ENCODE measurements at regions not wholly inside any gene's neighbourhood (a gene's known extent, or its start where the extent isn't known, plus 50 kb on each side); places are given as distances from the start of the nearest gene placed in this dataset.
"Not testable (repeated sequence)": the region's sequence is repeated elsewhere in the genome, so short reads cannot be mapped to it uniquely, and the experiment has no call there.

- TF ChIP-seq ZNF296 (CRISPR knock-in tag; conservative IDR thresholded peaks at IDR 0.05) (no peak), SCMH1 (CRISPR knock-in tag; IDR thresholded peaks at IDR 0.05; ENCODE audit: borderline replicate concordance) (no peak), TOE1 (CRISPR knock-in tag; IDR thresholded peaks at IDR 0.05) (no peak), RBFOX2 (IDR thresholded peaks at IDR 0.05; ENCODE audit: low read depth, low read length) (no peak), LBX2 (CRISPR knock-in tag; IDR thresholded peaks at IDR 0.05; ENCODE audit: borderline replicate concordance) (no peak), POLR2A (IDR thresholded peaks at IDR 0.05; ENCODE audit: insufficient read depth in 1 of 2, low read depth in 2 of 2, low read length in 2 of 2) (no peak), CSRNP2 (CRISPR knock-in tag; conservative IDR thresholded peaks at IDR 0.05; ENCODE audit: low read depth) (no peak), ZNF143 (CRISPR knock-in tag; IDR thresholded peaks at IDR 0.05) (no peak), ZNF749 (CRISPR knock-in tag; IDR thresholded peaks at IDR 0.05; ENCODE audit: borderline replicate concordance) (no peak)
These were observed 154.0 kb upstream of the TSC22D1 start (continued) for GRCh38 chr13:44730099-44730498.

GRCh38 chr13:44727591-44727990, 151.5 kb upstream of the TSC22D1 start:
- FAIRE-seq; H3K36me3 ChIP-seq (replicated peaks in 1 of 2; ENCODE audit: control insufficient read depth in 1 of 2, insufficient read depth in 2 of 2, low read length in 2 of 2); H4K20me1 ChIP-seq (ENCODE audit: insufficient read depth, low read length); H2AFZ ChIP-seq (ENCODE audit: low read length); POLR2A ChIA-PET; CTCF ChIA-PET (ENCODE audit: low intra/inter-chr PET ratio, low total read pairs); BruUV-seq (replicated peaks); DNase-seq (ENCODE audit: low spot score); ATAC-seq; intact Hi-C loops (cut with micrococcal nuclease; ENCODE audit: unreplicated experiment); H3K4me2 ChIP-seq (ENCODE audit: low read depth, low read length); H3K27me3 ChIP-seq (ENCODE audit: control insufficient read depth in 1 of 2, insufficient read depth in 2 of 2, low read length in 2 of 2); in situ Hi-C loops (cut with HindIII; ENCODE audit: extremely low pct_ligation_motif_present, low pct_unique_long_range_greater_than_20kb); H3K79me2 ChIP-seq (ENCODE audit: insufficient read depth, low read length); H3K4me3 ChIP-seq (replicated peaks in 1 of 3; ENCODE audit: insufficient read depth in 1 of 3, low read depth in 2 of 3, low read length in 3 of 3); H3K9ac ChIP-seq (ENCODE audit: insufficient read depth, low read depth, low read length); H3K27ac ChIP-seq (ENCODE audit: extremely low read length, insufficient read depth, low read length); H3K9me3 ChIP-seq (ENCODE audit: low read length): not testable (repeated sequence)
- 79% methylated on average over 7 of the region's 7 CpGs for WGBS (ENCODE audit: low lambda C conversion rate)
- peaks cover 11% of the 10 kb centered on the region for H3K4me1 ChIP-seq (ENCODE audit: insufficient read depth, low read length)
